ENCODE measurements at regions not wholly inside any gene's neighbourhood (a gene's known extent, or its start where the extent isn't known, plus 50 kb on each side); places are given as distances from the start of the nearest gene placed in this dataset.

GRCh38 chr13:22141716-22142115, 470.8 kb downstream of the FGF9 start:
- no peak for DNase-seq

GRCh38 chr13:22143671-22144070, 472.8 kb downstream of the FGF9 start:
- no peak for DNase-seq

- DNase-seq, result no peak
Measured at GRCh38 chr13:22144806-22145205, 473.9 kb downstream of the FGF9 start.

GRCh38 chr13:22148187-22148586, 477.3 kb downstream of the FGF9 start:
- no peak for DNase-seq

GRCh38 chr13:22152751-22153150, 481.9 kb downstream of the FGF9 start:
- no peak for DNase-seq

GRCh38 chr13:22154041-22154440, 483.2 kb downstream of the FGF9 start:
- no peak for DNase-seq

GRCh38 chr13:22161871-22162270, 491.0 kb downstream of the FGF9 start:
- DNase-seq, result no peak

- no peak for DNase-seq
Measured at GRCh38 chr13:22162889-22163288, 492.0 kb downstream of the FGF9 start.

GRCh38 chr13:22168437-22169190, 497.7 kb downstream of the FGF9 start:
- no peak for DNase-seq

GRCh38 chr13:22169473-22169872, 498.6 kb downstream of the FGF9 start:
- no peak for DNase-seq

- no peak for DNase-seq
Measured at GRCh38 chr13:22173610-22174009, 502.7 kb downstream of the FGF9 start.

- no peak for DNase-seq
Measured at GRCh38 chr13:22175241-22175640, 504.4 kb downstream of the FGF9 start.

GRCh38 chr13:22175815-22176214, 504.9 kb downstream of the FGF9 start:
- no peak for DNase-seq

- no peak for DNase-seq
Measured at GRCh38 chr13:22176968-22177520, 506.2 kb downstream of the FGF9 start.

- no peak for DNase-seq
Measured at GRCh38 chr13:22178878-22179277, 508.0 kb downstream of the FGF9 start.

- DNase-seq, result no peak
Measured at GRCh38 chr13:22187329-22187728, 516.5 kb downstream of the FGF9 start.

GRCh38 chr13:22189176-22190048, 518.5 kb downstream of the FGF9 start:
- DNase-seq, result no peak

GRCh38 chr13:22193070-22193469, 522.2 kb downstream of the FGF9 start:
- DNase-seq, result no peak

GRCh38 chr13:22194106-22194805, 523.4 kb downstream of the FGF9 start:
- no peak for DNase-seq

GRCh38 chr13:22195726-22196125, 524.9 kb downstream of the FGF9 start:
- DNase-seq, result no peak

- no peak for DNase-seq
Measured at GRCh38 chr13:22196777-22197176, 525.9 kb downstream of the FGF9 start.

- no peak for DNase-seq
Measured at GRCh38 chr13:22198001-22198400, 527.1 kb downstream of the FGF9 start.

- no peak for DNase-seq
Measured at GRCh38 chr13:22198641-22199217, 527.9 kb downstream of the FGF9 start.

Data from Kasumi-1 (cell line).